Hepatocyte (in vitro differentiated cells): ENCODE measurements at regions not wholly inside any gene's neighbourhood (a gene's known extent, or its start where the extent isn't known, plus 50 kb on each side); places are given as distances from the start of the nearest gene placed in this dataset.

Source experiments
- DNase-seq: peaks from one replicate; pipeline ENCODE4 v3.0.0-alpha.2; 2016; ENCODE audit warnings: low spot score
- H2AFZ ChIP-seq: fragments of 200-600 bp; sonication (generic); 2 replicates; pipeline ENCODE4 v1.6.0; 2016; ENCODE audit warnings: antibody characterized with exemption, mild to moderate bottlenecking
- H3K27ac ChIP-seq: fragments of 200-600 bp; sonication (generic); 2 replicates; pipeline ENCODE4 v1.5.1; 2016; ENCODE audit warnings: mild to moderate bottlenecking
- H3K27me3 ChIP-seq: fragments of 200-600 bp; sonication (generic); 2 replicates; pipeline ENCODE4 v1.6.1; 2016
- H3K36me3 ChIP-seq: fragments of 200-600 bp; sonication (generic); replicated peaks from 2 replicates; pipeline ENCODE4 v1.5.1; 2016; ENCODE audit warnings: low read depth; ENCODE audit not compliant: insufficient read depth
- H3K4me1 ChIP-seq: fragments of 200-600 bp; sonication (generic); 2 replicates; pipeline ENCODE4 v1.5.1; 2016; ENCODE audit warnings: mild to moderate bottlenecking, moderate library complexity; ENCODE audit not compliant: insufficient read depth
- H3K4me2 ChIP-seq: fragments of 200-600 bp; sonication (generic); 2 replicates; pipeline ENCODE4 v1.6.0; 2016
- H3K4me3 ChIP-seq: fragments of 200-600 bp; sonication (generic); 2 replicates; pipeline ENCODE4 v1.5.1; 2016; ENCODE audit warnings: mild to moderate bottlenecking
- H3K79me2 ChIP-seq: fragments of 200-600 bp; sonication (generic); 2 replicates; pipeline ENCODE4 v1.6.0; 2017; ENCODE audit warnings: mild to moderate bottlenecking
- H3K9me2 ChIP-seq: fragments of 200-600 bp; sonication (generic); replicated peaks from 2 replicates; pipeline ENCODE4 v1.6.0; 2017; ENCODE audit warnings: mild to moderate bottlenecking; ENCODE audit not compliant: insufficient read depth
- H3K9me3 ChIP-seq: fragments of 200-600 bp; sonication (generic); 2 replicates; pipeline ENCODE4 v1.5.1; 2016; ENCODE audit warnings: low read depth, mild to moderate bottlenecking
- H4K20me1 ChIP-seq: fragments of 200-600 bp; sonication (generic); 2 replicates; pipeline ENCODE4 v1.6.0; 2016; ENCODE audit warnings: mild to moderate bottlenecking; ENCODE audit not compliant: insufficient read depth, poor library complexity, severe bottlenecking
- CTCF ChIP-seq: fragments of 200-600 bp; sonication (generic); IDR thresholded peaks from 2 replicates; pipeline ENCODE4 v1.5.1; 2016; ENCODE audit warnings: antibody characterized with exemption, mild to moderate bottlenecking; ENCODE audit not compliant: poor library complexity
- EZH2 ChIP-seq: fragments of 200-600 bp; sonication (generic); IDR thresholded peaks from 2 replicates; pipeline ENCODE4 v1.6.1; 2016; ENCODE audit warnings: antibody characterized with exemption, mild to moderate bottlenecking, borderline replicate concordance
- EZH2phosphoT487 ChIP-seq: fragments of 200-600 bp; sonication (generic); IDR thresholded peaks from one replicate; pipeline ENCODE4 v1.6.1; 2018; ENCODE audit warnings: antibody characterized with exemption, mild to moderate bottlenecking, low read depth, moderate library complexity; ENCODE audit not compliant: unreplicated experiment, severe bottlenecking
- WGBS: methylation state at CpG from one replicate; pipeline ENCODE4 v1.1.6; 2016; ENCODE audit warnings: low lambda C conversion rate; ENCODE audit errors: missing lambda C conversion rate; 5-methylcytosine and 5-hydroxymethylcytosine counted together

GRCh38 chr1:30104551-30104950 lies 618.8 kb downstream of the MATN1 start:
- 85% methylated on average over 4 of the region's 4 CpGs for WGBS
- no peaks in the 10 kb centered on the region for H3K79me2 ChIP-seq

GRCh38 chr1:30103708-30104411 lies 619.5 kb downstream of the MATN1 start:
- no peaks in the 10 kb centered on the region for H3K36me3 ChIP-seq
- TF ChIP-seq CTCF = no peak
- no peak for TF ChIP-seq EZH2phosphoT487
- TF ChIP-seq EZH2 = no peak
- no peak overlapping the region for H3K27ac ChIP-seq
- no peak overlapping the region for H3K4me3 ChIP-seq
- H3K79me2 ChIP-seq = no peaks in the 10 kb centered on the region
- H2AFZ ChIP-seq = no peak overlapping the region
- H4K20me1 ChIP-seq = no peaks in the 10 kb centered on the region
- H3K27me3 ChIP-seq = peaks cover 23% of the 10 kb centered on the region
- WGBS = 68% methylated on average over 14 of the region's 14 CpGs
- no peak overlapping the region for H3K4me2 ChIP-seq
- H3K9me2 ChIP-seq = no peaks in the 10 kb centered on the region
- DNase-seq = no peak
- no peaks in the 10 kb centered on the region for H3K9me3 ChIP-seq
- H3K4me1 ChIP-seq = no peaks in the 10 kb centered on the region

More at GRCh38 chr1:30104551-30104950, 618.8 kb downstream of the MATN1 start:
- Histone ChIP-seq H3K9me2 (no peaks in the 10 kb centered on the region), H4K20me1 (no peaks in the 10 kb centered on the region), H3K4me1 (no peaks in the 10 kb centered on the region), H3K27ac (no peak overlapping the region), H3K4me2 (no peak overlapping the region), H3K27me3 (peaks cover 28% of the 10 kb centered on the region), H3K4me3 (no peak overlapping the region), H3K36me3 (no peaks in the 10 kb centered on the region), H2AFZ (no peak overlapping the region), H3K9me3 (no peaks in the 10 kb centered on the region)
- TF ChIP-seq CTCF = no peak
- DNase-seq = no peak

GRCh38 chr1:30102605-30103004 lies 620.8 kb downstream of the MATN1 start:
- Histone ChIP-seq H3K27ac (no peak overlapping the region), H3K4me1 (no peaks in the 10 kb centered on the region), H3K79me2 (no peaks in the 10 kb centered on the region), H3K36me3 (no peaks in the 10 kb centered on the region), H3K9me3 (no peaks in the 10 kb centered on the region), H3K4me2 (no peak overlapping the region), H3K9me2 (no peaks in the 10 kb centered on the region), H3K27me3 (peaks cover 11% of the 10 kb centered on the region), H3K4me3 (no peak overlapping the region), H4K20me1 (no peaks in the 10 kb centered on the region), H2AFZ (no peak overlapping the region)
- WGBS = 96% methylated on average over 7 of the region's 7 CpGs
- TF ChIP-seq EZH2phosphoT487 = no peak
- no peak for TF ChIP-seq EZH2
- no peak for TF ChIP-seq CTCF
- DNase-seq = no peak
